Mucosa of descending colon (tissue), 3 donors: ENCODE measurements at regions not wholly inside any gene's neighbourhood (a gene's known extent, or its start where the extent isn't known, plus 50 kb on each side); places are given as distances from the start of the nearest gene placed in this dataset.

Experiments
- ATAC-seq: fragments of 200-7000 bp; cut with Tn5 transposase; one replicate; pipeline ENCODE4 v1.9.1; 2020; ENCODE audit warnings: mild to moderate bottlenecking, moderate library complexity
- DNase-seq, 3 donors: peaks; one replicate each; pipeline ENCODE4 v3.0.0-alpha.2; 2020
- H3K36me3 ChIP-seq: fragments of 200-600 bp; one replicate; pipeline ENCODE4 v1.8.0; 2021; ENCODE audit warnings: low read depth, mild to moderate bottlenecking
- H3K4me1 ChIP-seq: fragments of 200-600 bp; one replicate; pipeline ENCODE4 v1.8.0; 2021; ENCODE audit warnings: low read depth, mild to moderate bottlenecking
- H3K4me3 ChIP-seq: fragments of 200-600 bp; one replicate; pipeline ENCODE4 v1.8.0; 2021; ENCODE audit warnings: mild to moderate bottlenecking
- H3K9me3 ChIP-seq: fragments of 200-600 bp; one replicate; pipeline ENCODE4 v1.8.0; 2021; ENCODE audit warnings: mild to moderate bottlenecking
- CTCF ChIP-seq: fragments of 200-600 bp; IDR thresholded peaks from one replicate; pipeline ENCODE4 v1.8.0; 2022; ENCODE audit warnings: antibody characterized with exemption, mild to moderate bottlenecking
- intact Hi-C, 2 donors: fragments of 100-400 bp; cut with DNase I in 1 of 2; cut with micrococcal nuclease in 1 of 2; formaldehyde crosslinking; loops; one replicate each; pipeline versions ENCODE4 v1.11.0 to v1.11.1; 2022; cut with DNase I, micrococcal nuclease
- donor health status: DM: no; HTN: no; CAD: no; lungs with moderate emphysema.
- donor health status: DM: no; HTN: no; CAD: no.
- donor health status: DM: no; HTN: yes; CAD: no.

DNA sequence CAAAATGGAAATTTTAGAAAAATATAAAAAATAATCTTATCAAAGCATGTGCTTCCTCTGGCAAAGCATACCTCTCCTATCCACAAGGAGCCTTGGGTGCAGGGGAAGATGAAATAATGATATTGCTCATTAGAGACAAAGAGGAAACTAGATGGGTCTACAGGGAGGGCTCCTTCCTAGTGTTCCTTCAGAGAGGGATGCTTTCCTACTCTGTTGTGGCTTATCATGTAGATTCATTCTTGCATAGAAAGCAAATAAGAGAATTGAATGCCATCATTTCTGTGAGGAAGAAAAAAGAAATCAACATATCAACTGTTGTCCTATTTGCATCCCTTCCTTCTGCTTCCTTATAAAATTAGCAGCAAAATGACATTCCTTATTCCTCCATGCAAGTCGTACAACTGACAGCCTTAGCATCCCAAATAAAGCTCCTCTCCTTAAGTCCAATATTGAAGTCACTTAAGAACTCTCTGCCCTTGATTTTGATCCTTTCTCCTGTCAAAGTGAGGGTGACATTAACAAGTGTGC, 543.9 kb upstream of the PLXNA2 start:
- no peak for DNase-seq
- no peak for TF ChIP-seq CTCF
- no peak overlapping the region for H3K4me3 ChIP-seq
- no peaks in the 10 kb centered on the region for H3K9me3 ChIP-seq
- H3K36me3 ChIP-seq = no peaks in the 10 kb centered on the region
- intact Hi-C loops = no loop called here
- ATAC-seq = no peak
- no peaks in the 10 kb centered on the region for H3K4me1 ChIP-seq

DNA sequence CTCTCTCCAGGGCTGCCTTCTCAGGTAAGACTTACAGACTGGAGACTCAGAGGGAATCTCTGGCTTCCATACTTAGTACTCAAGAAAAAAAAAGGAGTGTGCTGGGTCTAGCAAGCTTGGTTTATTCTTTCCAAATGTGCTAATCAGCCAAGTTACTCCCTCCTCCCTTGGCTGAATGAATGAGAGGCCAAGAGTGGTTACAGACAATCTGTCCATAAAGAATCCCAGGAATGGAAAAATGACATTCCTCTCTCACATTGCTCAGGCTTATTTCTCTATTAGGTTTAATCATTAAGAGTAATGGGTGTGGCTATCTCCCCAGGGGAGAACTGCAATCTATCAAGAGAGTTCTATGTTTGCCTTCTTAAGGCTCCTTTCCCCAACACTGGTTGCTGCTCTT, 547.3 kb upstream of the PLXNA2 start:
- no peak for DNase-seq
- no peak for TF ChIP-seq CTCF

GRCh38 chr1:208793861-208794345, 549.7 kb upstream of the PLXNA2 start:
- H3K4me1 ChIP-seq = no peaks in the 10 kb centered on the region
- ATAC-seq = no peak
- H3K9me3 ChIP-seq = no peaks in the 10 kb centered on the region
- H3K36me3 ChIP-seq = no peaks in the 10 kb centered on the region
- no peak overlapping the region for H3K4me3 ChIP-seq
- DNase-seq = no peak
- TF ChIP-seq CTCF = no peak
- intact Hi-C loops = no loop called here

More for the DNA sequence above, 547.3 kb upstream of the PLXNA2 start:
- Histone ChIP-seq H3K36me3 (no peaks in the 10 kb centered on the region), H3K4me1 (no peaks in the 10 kb centered on the region), H3K9me3 (no peaks in the 10 kb centered on the region), H3K4me3 (no peak overlapping the region)
- no peak for ATAC-seq
- intact Hi-C loops = no loop called here

- intact Hi-C loops = no loop called here
- DNase-seq = no peak
- Histone ChIP-seq H3K4me3 (no peak overlapping the region), H3K9me3 (no peaks in the 10 kb centered on the region), H3K4me1 (no peaks in the 10 kb centered on the region), H3K36me3 (no peaks in the 10 kb centered on the region)
- no peak for TF ChIP-seq CTCF
- no peak for ATAC-seq
These were observed 555.0 kb upstream of the PLXNA2 start for GRCh38 chr1:208799186-208799585.

DNA sequence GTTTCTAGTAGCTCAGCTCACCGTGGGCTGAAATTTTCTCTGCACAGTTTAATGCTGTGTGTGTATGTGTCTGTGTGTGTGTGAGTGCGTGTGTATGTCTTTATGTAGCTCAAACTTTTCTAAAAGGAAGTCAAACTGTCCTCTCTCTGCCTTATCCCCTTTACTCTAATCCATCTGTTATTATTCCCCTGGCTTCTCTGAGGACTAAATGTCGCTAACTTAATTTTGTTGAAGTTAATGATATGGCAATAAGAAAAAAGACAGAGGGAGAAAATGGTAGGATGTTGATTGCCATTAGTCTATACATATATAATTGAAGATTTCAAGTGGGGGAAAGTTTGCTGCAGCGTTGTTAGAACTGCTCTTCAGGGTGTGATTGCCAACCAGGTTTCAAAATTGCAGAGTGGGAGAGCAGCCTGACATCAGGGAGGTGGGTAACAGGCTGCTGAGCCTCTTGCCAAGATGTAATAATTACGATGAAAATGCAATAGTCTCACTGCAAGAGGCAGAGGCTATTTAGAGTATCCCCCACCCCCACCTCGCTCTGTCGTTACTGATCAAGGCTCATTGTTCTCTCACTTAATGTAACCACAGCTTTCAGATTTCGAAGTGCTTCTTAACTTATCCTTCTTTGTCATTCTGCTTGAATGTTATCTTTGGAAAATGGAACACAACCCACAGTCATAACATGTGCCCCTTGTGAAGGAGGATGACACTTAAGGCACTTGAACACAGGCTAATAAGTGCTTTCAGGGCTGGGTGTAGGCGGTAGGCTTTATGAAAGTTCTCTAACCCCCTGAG, 559.0 kb upstream of the PLXNA2 start:
- Histone ChIP-seq H3K4me1 (no peaks in the 10 kb centered on the region), H3K4me3 (no peak overlapping the region), H3K36me3 (no peaks in the 10 kb centered on the region), H3K9me3 (no peaks in the 10 kb centered on the region)
- intact Hi-C loops = no loop called here
- no peak for ATAC-seq
- no peak for DNase-seq
- no peak for TF ChIP-seq CTCF
